ENCODE measurements at regions not wholly inside any gene's neighbourhood (a gene's known extent, or its start where the extent isn't known, plus 50 kb on each side); places are given as distances from the start of the nearest gene placed in this dataset.
A peak's percentile ranks its signal among the peaks of the same experiment; 100 is the strongest.

DNA sequence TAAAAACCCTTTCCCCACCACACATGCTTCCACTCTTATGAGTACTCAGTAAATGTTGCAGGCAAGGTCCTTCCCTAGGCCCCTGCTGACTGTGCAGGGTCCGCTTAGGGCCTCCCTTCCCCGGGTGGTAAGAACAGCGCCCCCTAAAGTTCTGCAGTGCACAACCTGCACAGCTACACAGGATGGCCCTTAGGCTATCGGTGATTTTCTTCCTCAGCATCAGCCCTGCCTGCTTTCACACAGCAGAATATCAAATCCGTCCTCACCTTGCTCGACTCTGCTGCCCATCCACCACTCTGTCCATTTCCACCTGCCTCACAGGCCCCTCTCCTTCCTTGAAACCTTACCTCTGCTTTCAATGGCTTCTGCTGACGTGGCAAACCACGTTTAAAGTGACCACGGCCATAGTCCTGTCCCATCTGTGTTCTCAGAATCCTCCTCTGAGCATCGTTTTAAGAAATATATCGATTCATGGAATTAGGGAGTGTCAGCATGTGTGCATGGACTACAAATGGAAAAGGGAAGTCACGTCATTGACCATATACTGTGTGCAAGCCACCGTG is 51.4 kb upstream of the TMEM132E start:
- H3K4me3 ChIP-seq, result no peak overlapping the region
- intact Hi-C loops (cut with DNase I; ENCODE audit: low total_unique reads), result no loop called here
- H3K27ac ChIP-seq, result no peak overlapping the region
- H3K9me3 ChIP-seq, result no peaks in the 10 kb centered on the region
- no peaks in the 10 kb centered on the region for H3K36me3 ChIP-seq (ENCODE audit: low read depth, missing control alignments)
- TF ChIP-seq, protein P1, sequence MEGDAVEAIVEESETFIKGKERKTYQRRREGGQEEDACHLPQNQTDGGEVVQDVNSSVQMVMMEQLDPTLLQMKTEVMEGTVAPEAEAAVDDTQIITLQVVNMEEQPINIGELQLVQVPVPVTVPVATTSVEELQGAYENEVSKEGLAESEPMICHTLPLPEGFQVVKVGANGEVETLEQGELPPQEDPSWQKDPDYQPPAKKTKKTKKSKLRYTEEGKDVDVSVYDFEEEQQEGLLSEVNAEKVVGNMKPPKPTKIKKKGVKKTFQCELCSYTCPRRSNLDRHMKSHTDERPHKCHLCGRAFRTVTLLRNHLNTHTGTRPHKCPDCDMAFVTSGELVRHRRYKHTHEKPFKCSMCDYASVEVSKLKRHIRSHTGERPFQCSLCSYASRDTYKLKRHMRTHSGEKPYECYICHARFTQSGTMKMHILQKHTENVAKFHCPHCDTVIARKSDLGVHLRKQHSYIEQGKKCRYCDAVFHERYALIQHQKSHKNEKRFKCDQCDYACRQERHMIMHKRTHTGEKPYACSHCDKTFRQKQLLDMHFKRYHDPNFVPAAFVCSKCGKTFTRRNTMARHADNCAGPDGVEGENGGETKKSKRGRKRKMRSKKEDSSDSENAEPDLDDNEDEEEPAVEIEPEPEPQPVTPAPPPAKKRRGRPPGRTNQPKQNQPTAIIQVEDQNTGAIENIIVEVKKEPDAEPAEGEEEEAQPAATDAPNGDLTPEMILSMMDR (IDR thresholded peaks at IDR 0.05), result no peak
- no peak for TF ChIP-seq POLR2A (IDR thresholded peaks at IDR 0.05)
- WGBS, 2 donors, result 65 to 66% methylated on average over 13 of the region's 13 CpGs
- H3K27me3 ChIP-seq, result no peaks in the 10 kb centered on the region
- DNase-seq, result no peak
- H3K4me1 ChIP-seq, result no peaks in the 10 kb centered on the region

DNA sequence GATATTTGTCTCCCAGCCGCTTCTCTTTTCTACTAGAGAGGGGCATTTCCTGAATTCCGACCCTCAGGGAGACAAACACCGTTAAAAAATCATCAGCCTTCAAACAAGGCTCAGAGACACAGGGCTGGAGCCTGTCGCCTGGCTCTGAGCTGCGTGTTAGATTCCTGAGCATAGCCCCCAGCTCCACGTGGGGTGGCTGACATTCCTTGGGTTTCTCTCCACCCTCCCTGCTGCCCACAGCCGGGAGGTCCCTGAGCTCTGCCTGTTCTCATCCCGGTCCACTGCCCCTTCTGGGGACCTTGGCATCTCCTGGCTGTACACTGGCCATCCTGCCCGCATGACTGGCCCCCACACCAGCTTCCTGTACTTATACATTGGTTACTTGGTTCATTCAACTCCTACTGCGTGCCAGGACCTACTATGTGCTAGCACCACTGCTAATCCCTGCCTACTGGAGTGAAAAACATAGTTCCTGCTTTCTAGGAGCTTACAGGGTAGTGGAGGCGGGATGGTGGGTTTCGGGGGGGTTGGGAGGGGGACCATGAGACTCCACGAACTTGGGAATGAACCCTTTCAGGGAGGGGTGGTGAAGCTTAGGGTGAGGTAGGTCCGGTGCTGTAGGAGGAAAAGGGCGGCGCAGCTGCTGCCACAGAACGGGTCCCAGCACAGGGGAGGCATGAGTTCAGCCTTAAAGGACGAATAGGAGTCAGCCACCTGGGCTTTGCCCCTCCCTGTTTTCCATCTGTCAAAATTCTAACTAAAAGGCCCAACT is 52.1 kb upstream of the TMEM132E start:
- Histone ChIP-seq H3K9me3 (no peaks in the 10 kb centered on the region), H3K27ac (no peak overlapping the region), H3K27me3 (no peaks in the 10 kb centered on the region), H3K4me3 (no peak overlapping the region), H3K36me3 (ENCODE audit: low read depth, missing control alignments) (no peaks in the 10 kb centered on the region), H3K4me1 (no peaks in the 10 kb centered on the region)
- TF ChIP-seq POLR2A (IDR thresholded peaks at IDR 0.05), result no peak
- TF ChIP-seq, protein P1 (IDR thresholded peaks at IDR 0.05), result no peak
- no peak for DNase-seq
- intact Hi-C loops (cut with DNase I; ENCODE audit: low total_unique reads), result no loop called here
- WGBS, 2 donors, result 48 to 62% methylated on average over 17 to 18 of the region's 18 CpGs

DNA sequence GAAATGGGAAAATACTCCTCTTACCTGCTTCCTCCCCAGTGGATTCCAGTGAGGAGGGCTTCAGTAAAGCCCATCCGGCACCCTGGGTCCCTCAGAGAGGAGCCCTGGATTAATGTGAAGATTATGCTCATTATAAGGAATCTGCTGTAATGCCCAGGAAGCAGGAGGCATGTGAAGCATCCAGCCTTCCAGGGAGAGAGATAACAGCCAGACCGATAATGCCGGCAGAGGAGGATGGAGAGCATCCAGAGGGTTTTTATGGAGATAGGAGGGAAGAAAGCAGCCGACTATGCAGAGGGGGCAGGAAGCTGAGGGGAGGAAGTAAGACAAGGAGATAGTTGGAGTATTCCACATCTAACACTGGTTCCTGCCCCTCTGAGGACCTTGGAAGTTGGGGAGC is 53.7 kb upstream of the TMEM132E start:
- TF ChIP-seq, protein P1 (IDR thresholded peaks at IDR 0.05), result no peak
- TF ChIP-seq POLR2A (IDR thresholded peaks at IDR 0.05), result no peak
- DNase-seq, result no peak
- Histone ChIP-seq H3K36me3 (ENCODE audit: low read depth, missing control alignments) (no peaks in the 10 kb centered on the region), H3K4me1 (no peaks in the 10 kb centered on the region), H3K27ac (no peak overlapping the region), H3K27me3 (no peaks in the 10 kb centered on the region), H3K9me3 (no peaks in the 10 kb centered on the region), H3K4me3 (no peak overlapping the region)
- WGBS, 2 donors, result 25 to 50% methylated on average over 4 of the region's 4 CpGs
- intact Hi-C loops (cut with DNase I; ENCODE audit: low total_unique reads), result no loop called here

DNA sequence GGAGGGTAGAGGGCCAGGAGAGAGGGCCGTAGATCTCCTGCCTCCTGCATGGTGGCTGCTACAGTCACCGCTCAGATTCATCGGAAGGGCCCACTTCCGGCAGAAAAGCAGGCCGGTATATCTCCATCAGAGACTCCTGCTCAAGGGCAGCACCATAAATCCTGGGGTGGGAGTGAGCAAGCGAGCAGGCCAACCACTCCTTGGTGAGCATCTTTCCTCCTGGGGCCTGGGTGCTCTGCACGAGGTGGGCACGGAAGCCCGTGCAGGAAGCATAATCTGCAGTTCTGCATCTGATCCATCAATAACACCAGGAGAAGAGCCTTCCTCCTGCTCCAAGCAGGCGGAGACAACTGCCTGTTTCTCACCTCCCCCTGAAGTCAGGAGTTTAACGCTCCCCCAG is 57.4 kb upstream of the TMEM132E start:
- 56 to 60% methylated on average over 11 of the region's 11 CpGs for whole genome bisulfite sequencing, 2 donors
- TF ChIP-seq POLR2A (IDR thresholded peaks at IDR 0.05), result no peak
- TF ChIP-seq, protein P1 (IDR thresholded peaks at IDR 0.05), result no peak
- Histone ChIP-seq H3K27ac (no peak overlapping the region), H3K4me1 (no peaks in the 10 kb centered on the region), H3K27me3 (no peaks in the 10 kb centered on the region), H3K9me3 (no peaks in the 10 kb centered on the region), H3K4me3 (no peak overlapping the region), H3K36me3 (ENCODE audit: low read depth, missing control alignments) (no peaks in the 10 kb centered on the region)
- DNase-seq, result no peak
- intact Hi-C loops (cut with DNase I; ENCODE audit: low total_unique reads), result no loop called here

DNA sequence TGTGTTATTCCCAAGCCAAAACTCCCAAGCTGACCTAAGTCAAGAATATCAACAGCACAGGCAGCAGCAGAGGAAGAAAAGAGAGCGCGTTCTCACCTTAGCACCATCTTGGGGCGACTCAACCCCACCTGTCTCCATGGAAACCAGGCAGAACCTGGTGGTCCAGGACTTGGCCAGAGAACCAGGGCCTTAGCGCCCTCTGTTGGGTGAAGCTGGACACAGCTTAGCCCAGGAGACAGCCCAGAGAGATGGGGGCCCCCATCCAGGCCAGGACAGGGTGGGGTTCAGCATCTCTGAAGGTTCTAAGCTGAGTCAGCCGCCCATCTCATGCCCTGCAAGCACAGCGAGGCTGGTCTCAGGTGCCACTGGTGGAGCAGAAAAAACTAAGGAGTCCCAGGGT is 60.1 kb upstream of the TMEM132E start:
- no peaks in the 10 kb centered on the region for H3K9me3 ChIP-seq
- H3K36me3 ChIP-seq (ENCODE audit: low read depth, missing control alignments), result no peaks in the 10 kb centered on the region
- 60 to 62% methylated on average over 6 of the region's 6 CpGs for WGBS, 2 donors
- no peaks in the 10 kb centered on the region for H3K4me1 ChIP-seq
- peak; percentile 41 for DNase-seq
- no peak overlapping the region for H3K4me3 ChIP-seq
- intact Hi-C loops (cut with DNase I; ENCODE audit: low total_unique reads), result no loop called here
- no peaks in the 10 kb centered on the region for H3K27me3 ChIP-seq
- no peak overlapping the region for H3K27ac ChIP-seq
- TF ChIP-seq, protein P1 (IDR thresholded peaks at IDR 0.05), result peak in 2 of 3 experiments; percentile 31 to 35
- TF ChIP-seq POLR2A (IDR thresholded peaks at IDR 0.05), result no peak
